Activated CD4-positive, alpha-beta T cell treated with anti-CD3 and anti-CD28 coated beads, Interleukin-2, amount 50 U/mL, for 48 hours (primary cell): ENCODE measurements at regions not wholly inside any gene's neighbourhood (a gene's known extent, or its start where the extent isn't known, plus 50 kb on each side); places are given as distances from the start of the nearest gene placed in this dataset.

Source experiments
- DNase-seq, 2 experiments: peaks; one replicate each; pipeline ENCODE4 v3.0.0-alpha.2; 2020

DNA sequence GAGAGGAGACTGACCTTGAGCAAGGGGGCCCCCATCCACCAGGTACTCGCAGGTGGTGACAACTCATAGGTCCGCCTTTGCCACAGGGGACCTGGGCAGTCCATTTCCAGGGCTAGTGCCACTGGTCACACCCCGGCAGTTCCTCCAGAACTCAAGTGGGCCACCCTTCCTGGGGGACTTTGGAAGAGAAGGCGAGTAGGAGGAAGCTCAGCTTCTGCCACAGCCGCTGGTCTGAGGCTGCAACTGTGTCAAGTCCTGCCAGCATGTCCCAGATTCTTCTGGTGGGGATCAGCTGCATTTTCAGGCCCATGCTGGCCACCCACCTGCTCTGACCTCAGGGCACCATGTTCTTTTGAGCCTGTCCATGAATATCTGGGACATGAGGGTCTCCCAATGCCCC is 423.9 kb upstream of the MYT1L start:
- DNase-seq = no peak

GRCh38 chr2:2751715-2752315 is 420.7 kb upstream of the MYT1L start:
- DNase-seq = no peak

DNA sequence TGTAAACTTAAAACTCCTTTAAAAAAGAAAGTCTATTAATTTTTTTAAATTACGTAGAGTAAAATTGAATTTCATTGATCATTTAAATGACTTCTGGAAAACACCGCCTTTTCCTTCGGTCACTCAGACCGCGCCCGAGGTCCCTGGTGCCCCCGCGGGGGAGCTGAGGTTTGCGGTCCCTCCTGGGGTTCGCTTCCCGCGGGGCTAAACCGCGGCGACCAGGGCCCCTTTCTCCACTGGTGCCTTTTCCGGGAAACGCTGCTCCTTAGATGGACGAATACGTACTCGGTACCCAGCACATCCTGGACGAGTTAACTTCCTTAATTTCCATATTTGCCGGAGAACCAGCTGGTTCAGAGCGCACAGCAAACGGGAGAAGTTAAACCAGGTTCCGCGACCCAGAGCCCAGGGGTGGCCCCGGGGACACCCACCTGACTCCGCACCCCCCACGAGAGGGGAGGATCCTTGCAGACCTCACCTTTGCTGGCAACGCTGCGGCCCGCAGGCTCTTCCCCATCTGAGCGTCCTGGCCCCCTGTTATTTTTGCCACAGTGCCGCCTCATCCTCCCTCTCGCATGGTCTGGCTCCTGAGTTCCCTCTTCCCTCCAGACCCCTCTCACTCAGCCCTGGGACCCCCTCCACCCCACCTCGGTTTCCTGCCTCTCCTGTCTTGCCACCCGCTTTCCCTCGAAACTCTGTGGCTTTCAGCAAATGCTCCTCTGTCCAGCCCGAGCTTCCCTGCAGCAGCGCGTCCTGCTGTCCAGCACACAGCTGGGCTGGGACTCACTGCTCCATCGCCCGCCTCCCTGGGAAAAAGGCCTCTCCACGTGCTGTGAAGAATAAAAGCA is 420.0 kb upstream of the MYT1L start:
- no peak for DNase-seq

DNA sequence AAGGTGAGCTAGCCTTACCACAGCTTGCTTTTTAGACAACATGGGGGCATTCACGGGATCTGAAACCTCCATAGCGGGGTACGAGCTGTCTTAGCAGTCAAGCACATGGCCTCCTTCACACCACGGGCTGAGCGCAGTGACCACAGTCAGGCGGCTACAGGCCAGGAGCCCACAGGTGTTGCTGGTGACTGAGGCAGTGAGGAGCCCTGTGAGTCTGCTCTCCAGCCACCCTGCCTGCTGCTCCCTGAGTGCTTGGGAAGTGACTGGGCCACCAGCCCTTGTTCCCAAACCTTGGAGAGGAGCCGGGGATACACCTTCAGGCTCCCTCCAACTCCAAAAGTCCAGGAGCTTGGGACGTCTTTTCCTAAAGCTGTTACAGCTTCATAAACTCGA is 418.1 kb upstream of the MYT1L start:
- DNase-seq = no peak

DNA sequence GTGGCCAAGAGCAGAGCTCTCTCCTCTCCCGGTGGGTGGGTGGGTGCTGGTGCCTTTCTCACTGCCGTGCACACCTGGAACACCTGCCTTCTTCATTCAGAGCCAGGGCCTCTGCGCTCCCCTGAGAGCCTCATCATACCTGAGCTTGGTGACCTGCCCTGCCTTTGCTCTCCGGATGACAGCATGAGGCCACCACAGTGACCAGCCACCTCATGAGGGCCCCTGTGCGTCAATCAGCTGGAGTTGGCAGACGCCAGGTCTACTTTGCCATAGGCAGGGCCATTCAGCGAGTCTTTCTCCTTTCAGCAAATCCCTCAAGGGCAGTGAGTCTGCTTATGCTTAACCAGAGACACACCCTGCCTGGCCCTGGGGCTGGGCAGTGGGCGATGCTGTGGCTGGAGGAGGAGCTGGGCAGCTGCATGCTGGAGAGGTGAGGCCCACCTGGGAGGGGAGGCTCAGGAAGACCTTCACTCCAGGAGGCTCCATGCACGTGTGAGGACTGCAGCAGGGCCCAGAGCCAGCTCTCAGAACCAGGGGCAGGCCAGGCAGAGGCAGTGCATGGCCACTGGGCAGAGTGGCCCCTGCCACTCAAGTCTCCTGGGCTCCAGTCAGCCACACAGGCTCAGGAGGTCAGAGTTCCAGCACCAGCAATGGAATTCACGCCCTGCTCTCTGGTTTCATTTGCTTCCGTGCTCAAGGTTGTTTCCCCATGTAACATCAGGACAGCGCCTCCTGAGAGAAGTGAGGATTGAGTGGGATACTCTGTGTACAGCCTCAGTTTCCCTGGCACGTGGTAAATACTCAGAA is 417.5 kb upstream of the MYT1L start:
- no peak for DNase-seq

DNA sequence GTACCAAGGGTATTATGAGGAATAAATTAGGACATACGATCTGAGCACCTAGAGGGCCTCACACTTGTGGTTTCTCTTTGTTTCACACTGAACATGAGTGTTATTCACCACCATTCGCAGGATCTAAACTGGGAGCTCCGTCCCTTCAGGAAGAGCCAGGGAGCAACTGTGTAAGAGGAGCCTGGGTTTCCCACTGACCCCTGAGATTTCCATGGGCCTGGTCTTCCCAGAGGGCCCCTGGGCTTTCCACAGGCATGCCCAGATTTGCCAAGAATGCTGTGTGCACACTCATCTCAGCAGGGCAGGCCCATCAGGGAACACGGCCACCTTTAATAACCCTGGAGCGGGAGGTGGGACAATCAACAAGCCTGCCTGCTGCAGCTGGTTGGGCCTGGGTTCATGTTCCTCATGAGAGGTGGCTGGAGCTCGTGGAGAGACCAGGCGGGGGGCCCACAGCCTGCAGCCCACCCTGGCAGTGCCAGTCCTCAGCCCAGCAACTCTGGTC is 416.8 kb upstream of the MYT1L start:
- DNase-seq = no peak

GRCh38 chr2:2746731-2747130 is 415.7 kb upstream of the MYT1L start:
- DNase-seq = no peak

DNA sequence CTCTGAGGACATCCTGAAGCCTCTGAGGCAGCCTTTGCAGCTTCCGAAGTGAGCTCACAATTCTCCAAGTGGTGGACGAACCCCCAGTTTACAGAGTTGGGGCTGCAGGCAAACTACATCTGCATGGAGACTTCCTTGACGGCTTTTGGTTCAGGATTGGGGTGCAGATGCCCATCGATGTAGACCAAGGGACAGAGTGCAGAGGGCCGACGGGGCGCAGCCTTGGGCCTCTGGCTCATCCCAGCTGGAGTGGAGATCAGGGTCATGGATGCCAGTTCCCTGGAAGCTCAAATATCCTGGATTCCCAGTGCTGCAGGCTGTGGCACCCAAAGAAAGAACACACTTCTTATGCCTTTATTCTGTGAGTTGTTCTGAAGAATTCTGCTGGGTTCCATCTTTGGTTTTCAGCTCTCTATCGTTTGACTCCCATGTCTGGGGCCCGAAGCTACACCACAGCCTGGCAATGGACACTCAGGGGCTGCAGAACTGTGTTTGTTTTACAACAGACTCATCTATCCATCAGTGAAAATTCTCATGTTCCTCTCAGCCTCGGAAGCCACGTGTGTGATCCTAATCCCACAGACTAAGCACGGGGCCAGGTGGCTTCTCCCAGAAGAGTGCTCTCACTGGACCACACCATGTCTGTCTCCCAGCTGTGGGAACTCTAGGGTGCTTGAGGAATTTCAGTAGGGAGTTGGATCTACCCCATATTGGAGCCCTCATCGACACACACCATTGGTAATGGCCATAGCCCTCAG is 414.1 kb upstream of the MYT1L start:
- DNase-seq = no peak

DNA sequence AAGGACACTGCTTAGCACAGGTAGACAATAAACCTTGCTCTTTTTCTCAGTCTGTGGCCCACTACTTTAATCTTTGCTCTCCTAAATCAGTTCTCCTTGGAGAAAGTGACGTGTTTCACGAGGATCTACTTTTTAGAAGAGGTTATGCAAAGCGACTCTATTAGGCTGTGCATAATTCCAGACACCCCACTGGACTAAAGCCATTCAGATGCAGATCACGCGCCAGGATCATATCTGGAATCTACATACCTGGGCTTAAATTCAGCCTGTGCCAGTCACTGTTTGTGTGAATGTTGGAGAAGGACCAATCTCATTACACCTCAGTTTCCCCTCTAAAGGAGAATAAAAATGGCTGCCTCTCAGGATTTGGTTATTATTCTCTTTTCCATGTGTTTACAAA is 413.0 kb upstream of the MYT1L start:
- no peak for DNase-seq

DNA sequence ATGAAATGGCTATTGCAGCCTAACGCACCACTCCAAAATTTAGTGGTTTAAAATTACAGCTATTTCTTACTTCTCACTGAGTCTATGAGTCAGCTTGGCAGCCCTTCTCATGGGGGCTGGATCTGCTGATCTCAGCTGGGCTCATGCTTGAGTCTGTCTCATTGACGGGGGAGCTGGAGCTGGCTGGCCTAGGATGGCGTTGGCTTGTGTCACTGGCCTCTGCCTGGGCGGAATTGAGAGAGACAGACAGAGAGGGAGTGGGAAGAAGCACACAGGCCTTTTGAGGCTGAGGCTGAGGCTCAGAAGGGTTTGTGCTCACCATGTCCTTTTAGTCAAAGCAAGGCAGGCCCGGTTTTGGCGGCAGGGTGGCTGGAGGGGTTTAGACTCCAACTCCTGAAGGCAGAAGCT is 412.1 kb upstream of the MYT1L start:
- DNase-seq = no peak

GRCh38 chr2:2742726-2743125 is 411.7 kb upstream of the MYT1L start:
- DNase-seq = no peak

DNA sequence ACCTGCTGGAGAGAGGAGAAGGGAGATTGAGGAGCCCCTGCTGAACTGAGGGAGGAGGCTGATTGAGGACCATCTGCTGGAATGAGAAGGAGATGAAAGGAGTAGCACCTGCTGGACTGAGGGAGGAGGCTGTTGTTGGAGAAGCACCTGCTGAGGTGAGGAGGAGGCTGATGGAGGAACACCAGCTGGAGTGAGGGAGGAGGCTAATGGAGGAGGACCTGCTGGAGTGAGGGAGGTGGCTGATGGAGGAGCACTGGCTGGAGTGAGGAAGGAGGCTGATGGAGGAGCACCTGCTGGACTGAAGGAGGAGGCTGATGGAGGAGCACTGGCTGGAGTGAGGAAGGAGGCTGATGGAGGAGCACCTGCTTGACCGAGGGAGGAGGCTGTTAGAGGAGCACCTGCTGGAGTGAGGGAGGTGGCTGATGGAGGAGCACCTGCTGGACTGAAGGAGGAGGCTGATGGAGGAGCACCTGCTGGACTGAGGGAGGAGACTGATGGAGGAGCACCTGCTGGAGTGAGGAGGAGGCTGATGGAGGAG is 409.2 kb upstream of the MYT1L start:
- DNase-seq = no peak

DNA sequence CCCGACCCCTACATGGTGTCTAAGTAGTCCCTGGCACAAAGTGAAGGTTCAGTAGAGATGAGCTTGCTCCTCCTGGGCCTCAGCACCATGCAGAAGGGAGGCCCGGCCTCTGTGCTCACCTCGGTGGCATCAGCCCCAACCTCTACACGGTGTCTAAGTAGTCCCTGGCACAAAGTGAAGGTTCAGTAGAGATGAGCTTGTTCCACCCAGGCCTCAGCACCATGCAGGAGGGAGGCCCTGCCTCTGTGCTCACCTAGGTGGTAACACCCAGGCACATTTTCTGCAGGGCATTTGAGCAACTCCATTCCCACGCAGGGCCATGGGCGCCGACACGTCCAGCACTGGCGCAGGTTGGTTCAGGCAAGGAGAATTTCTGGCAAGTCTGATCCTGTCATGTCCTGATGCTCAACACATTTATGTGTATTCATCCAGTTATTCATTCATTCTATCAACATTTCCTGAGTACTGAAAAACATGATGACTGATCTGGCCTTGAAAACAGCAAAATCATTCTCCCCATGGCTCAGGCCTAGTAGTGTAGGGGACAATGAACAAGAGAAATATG is 408.2 kb upstream of the MYT1L start:
- no peak for DNase-seq

- no peak for DNase-seq
These were observed 407.6 kb upstream of the MYT1L start for GRCh38 chr2:2738684-2739083.

DNA sequence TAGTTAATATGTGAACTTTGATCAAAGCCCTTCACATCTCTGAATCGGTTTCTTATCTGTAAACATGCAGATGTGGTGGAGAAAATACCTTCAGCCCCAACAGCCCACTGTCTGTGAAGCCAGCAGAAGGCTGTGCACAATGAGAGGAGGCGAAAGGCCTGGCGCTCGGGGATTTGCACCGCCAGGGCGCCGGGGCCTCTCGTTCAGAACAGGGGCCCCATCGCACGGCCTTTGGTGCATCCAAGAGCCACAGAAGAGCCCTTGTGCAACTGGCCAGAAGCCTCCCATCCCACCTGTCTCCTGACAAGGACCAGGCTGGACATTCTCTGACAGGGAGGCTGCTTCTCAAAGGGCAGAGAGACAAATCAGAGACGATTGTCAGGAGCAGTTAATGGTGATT is 407.2 kb upstream of the MYT1L start:
- no peak for DNase-seq

GRCh38 chr2:2735041-2735440 is 404.0 kb upstream of the MYT1L start:
- no peak for DNase-seq

DNA sequence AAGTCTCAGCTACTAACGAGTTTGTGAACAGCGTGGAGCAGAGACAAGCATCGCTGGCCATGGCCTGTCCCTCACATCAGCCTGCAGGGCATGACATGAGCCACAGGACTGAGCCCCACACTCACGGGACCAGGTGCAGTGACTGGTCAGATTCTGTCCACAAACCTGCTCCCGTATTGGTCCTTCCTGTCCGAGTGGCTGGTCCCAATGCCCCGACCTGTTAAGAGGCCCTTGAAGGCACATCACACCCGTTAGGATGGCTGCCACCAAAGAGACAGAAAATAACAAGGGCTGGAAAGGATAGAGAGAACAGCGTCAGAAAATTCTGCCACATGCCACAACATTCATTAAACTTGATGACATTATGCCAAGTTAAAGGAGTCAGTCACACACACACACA is 403.2 kb upstream of the MYT1L start:
- no peak for DNase-seq

GRCh38 chr2:2733818-2734217 is 402.7 kb upstream of the MYT1L start:
- no peak for DNase-seq

GRCh38 chr2:2732331-2733119 is 401.4 kb upstream of the MYT1L start:
- DNase-seq = no peak

- DNase-seq = no peak
These were observed 400.8 kb upstream of the MYT1L start for GRCh38 chr2:2731816-2732284.

GRCh38 chr2:2731101-2731815 is 400.2 kb upstream of the MYT1L start:
- DNase-seq = no peak
